ENCODE measurements at regions not wholly inside any gene's neighbourhood (a gene's known extent, or its start where the extent isn't known, plus 50 kb on each side); places are given as distances from the start of the nearest gene placed in this dataset.

GRCh38 chr1:55507578-55507931 lies 292.4 kb upstream of the USP24 start:
- Mint-ChIP-seq H3K4me3 (no peak overlapping the region), H3K4me1 (peaks cover 0 to 4% of the 10 kb centered on the region in 2 experiments; a peak in 1 of 4 replicates), H3K36me3 (ENCODE audit: insufficient read depth in 1 of 3, low read depth in 3 of 3) (no peaks in the 10 kb centered on the region), H3K9me3 (no peaks in the 10 kb centered on the region), H3K27ac (no peak overlapping the region), H3K27me3 (ENCODE audit: low read depth) (peaks cover 13% of the 10 kb centered on the region)
- Histone ChIP-seq H4K8ac (replicated peaks; ENCODE audit: insufficient read length, low read depth, low read length) (no peak overlapping the region), H3K9me3 (ENCODE audit: control insufficient read depth, low read depth, low read length) (no peaks in the 10 kb centered on the region), H3K79me2 (ENCODE audit: insufficient read depth, low read length) (no peaks in the 10 kb centered on the region), H3K4me2 (ENCODE audit: insufficient read depth, insufficient read length, low read length) (no peak overlapping the region), H3K4me1 (ENCODE audit: insufficient read depth, low read length) (no peaks in the 10 kb centered on the region), H2AFZ (ENCODE audit: low read length) (no peak overlapping the region), H4K5ac (ENCODE audit: insufficient read length, low read depth, low read length) (no peak overlapping the region), H3K27me3 (ENCODE audit: insufficient read depth, low read length) (no peaks in the 10 kb centered on the region), H3K23me2 (ENCODE audit: insufficient read length, low read depth, low read length, poor library complexity, severe bottlenecking) (no peaks in the 10 kb centered on the region), H4K20me1 (ENCODE audit: control insufficient read depth, insufficient read depth, insufficient read length) (no peaks in the 10 kb centered on the region), H3T11ph (ENCODE audit: low read length) (no peak overlapping the region), H2BK15ac (ENCODE audit: low read depth, low read length) (no peak overlapping the region), H2BK12ac (ENCODE audit: insufficient read length, low read depth, low read length) (no peak overlapping the region), H3K79me1 (ENCODE audit: insufficient read depth, low read depth, low read length, poor library complexity, severe bottlenecking) (no peaks in the 10 kb centered on the region), H3K18ac (ENCODE audit: insufficient read length, low read depth, low read length) (no peak overlapping the region), H3K56ac (ENCODE audit: insufficient read length, low read depth, low read length) (no peak overlapping the region), H2BK120ac (ENCODE audit: low read depth, low read length, poor library complexity, severe bottlenecking) (no peak overlapping the region), H2BK5ac (ENCODE audit: insufficient read length, low read length) (no peak overlapping the region), H4K91ac (ENCODE audit: insufficient read length, low read depth, low read length) (no peak overlapping the region), H3K23ac (ENCODE audit: insufficient read length, low read depth, low read length) (no peak overlapping the region), H3K27ac (ENCODE audit: insufficient read length, low read depth, low read length) (no peak overlapping the region), H3K14ac (ENCODE audit: insufficient read depth, low read length) (no peak overlapping the region), H3K4ac (ENCODE audit: low read depth, low read length) (no peak overlapping the region), H3K9ac (ENCODE audit: extremely low read depth, insufficient read length, low read length) (no peak overlapping the region), H2AK5ac (ENCODE audit: insufficient read length, low read length) (no peak overlapping the region), H2BK20ac (ENCODE audit: low read depth, low read length, poor library complexity, severe bottlenecking) (no peak overlapping the region)
- no peak for TF ChIP-seq CTCF (conservative IDR thresholded peaks at IDR 0.05)
- DNase-seq = no peak
- no CpG with 5 or more reads among the region's 2 CpGs for WGBS (ENCODE audit: extremely low coverage, insufficient read length, low lambda C conversion rate)

Data from H9 (cell line).